ENCODE measurements at regions not wholly inside any gene's neighbourhood (a gene's known extent, or its start where the extent isn't known, plus 50 kb on each side); places are given as distances from the start of the nearest gene placed in this dataset.

DNA sequence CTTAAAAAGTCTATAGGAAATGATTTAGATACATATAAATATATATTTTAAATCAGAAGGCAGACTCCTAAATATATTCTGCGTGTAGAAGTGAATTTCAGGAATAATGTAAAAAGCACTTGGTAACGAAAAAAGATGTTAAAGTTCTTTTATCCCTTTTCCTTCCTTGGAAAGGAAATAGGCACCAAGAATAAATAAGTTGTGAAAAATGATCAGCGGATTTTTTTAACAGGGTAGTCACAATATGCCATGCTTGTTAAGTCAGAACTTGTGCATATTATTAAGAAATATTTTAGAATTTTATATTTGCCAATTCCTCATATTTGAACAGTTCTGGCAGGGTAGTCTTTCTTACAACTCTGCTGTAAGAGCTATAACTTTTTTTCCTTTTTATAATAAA lies 173.8 kb downstream of the CD83 start:
- TF ChIP-seq POLR2AphosphoS5 (IDR thresholded peaks at IDR 0.05) = no peak
- no peak for TF ChIP-seq POLR2A (IDR thresholded peaks at IDR 0.05)
- TF ChIP-seq, protein P1, sequence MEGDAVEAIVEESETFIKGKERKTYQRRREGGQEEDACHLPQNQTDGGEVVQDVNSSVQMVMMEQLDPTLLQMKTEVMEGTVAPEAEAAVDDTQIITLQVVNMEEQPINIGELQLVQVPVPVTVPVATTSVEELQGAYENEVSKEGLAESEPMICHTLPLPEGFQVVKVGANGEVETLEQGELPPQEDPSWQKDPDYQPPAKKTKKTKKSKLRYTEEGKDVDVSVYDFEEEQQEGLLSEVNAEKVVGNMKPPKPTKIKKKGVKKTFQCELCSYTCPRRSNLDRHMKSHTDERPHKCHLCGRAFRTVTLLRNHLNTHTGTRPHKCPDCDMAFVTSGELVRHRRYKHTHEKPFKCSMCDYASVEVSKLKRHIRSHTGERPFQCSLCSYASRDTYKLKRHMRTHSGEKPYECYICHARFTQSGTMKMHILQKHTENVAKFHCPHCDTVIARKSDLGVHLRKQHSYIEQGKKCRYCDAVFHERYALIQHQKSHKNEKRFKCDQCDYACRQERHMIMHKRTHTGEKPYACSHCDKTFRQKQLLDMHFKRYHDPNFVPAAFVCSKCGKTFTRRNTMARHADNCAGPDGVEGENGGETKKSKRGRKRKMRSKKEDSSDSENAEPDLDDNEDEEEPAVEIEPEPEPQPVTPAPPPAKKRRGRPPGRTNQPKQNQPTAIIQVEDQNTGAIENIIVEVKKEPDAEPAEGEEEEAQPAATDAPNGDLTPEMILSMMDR (IDR thresholded peaks at IDR 0.05) = no peak
- no peak for TF ChIP-seq EP300 (IDR thresholded peaks at IDR 0.05)

Data from upper lobe of left lung (tissue), 4 donors.